ENCODE measurements at regions not wholly inside any gene's neighbourhood (a gene's known extent, or its start where the extent isn't known, plus 50 kb on each side); places are given as distances from the start of the nearest gene placed in this dataset.

DNA sequence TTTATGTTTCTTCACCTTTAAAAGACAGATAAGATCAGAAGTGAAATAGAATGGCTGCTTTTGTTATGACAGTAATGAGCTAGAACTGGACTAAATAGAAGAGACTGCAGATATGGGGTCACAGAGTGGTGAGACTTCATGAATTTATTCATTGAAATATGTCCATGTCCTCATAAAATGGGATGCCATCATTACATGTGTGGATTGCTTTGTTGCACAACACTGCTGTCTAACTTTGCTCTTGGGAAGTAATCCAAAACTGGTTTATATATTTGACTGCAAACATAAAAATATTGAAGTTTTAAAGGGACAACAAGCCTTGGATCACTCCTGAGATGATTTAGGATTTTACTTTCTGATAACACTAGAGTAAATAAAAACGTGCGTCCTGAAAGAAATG lies 209.2 kb upstream of the FAT4 start:
- ATAC-seq, result no peak
- TF ChIP-seq, protein P1, sequence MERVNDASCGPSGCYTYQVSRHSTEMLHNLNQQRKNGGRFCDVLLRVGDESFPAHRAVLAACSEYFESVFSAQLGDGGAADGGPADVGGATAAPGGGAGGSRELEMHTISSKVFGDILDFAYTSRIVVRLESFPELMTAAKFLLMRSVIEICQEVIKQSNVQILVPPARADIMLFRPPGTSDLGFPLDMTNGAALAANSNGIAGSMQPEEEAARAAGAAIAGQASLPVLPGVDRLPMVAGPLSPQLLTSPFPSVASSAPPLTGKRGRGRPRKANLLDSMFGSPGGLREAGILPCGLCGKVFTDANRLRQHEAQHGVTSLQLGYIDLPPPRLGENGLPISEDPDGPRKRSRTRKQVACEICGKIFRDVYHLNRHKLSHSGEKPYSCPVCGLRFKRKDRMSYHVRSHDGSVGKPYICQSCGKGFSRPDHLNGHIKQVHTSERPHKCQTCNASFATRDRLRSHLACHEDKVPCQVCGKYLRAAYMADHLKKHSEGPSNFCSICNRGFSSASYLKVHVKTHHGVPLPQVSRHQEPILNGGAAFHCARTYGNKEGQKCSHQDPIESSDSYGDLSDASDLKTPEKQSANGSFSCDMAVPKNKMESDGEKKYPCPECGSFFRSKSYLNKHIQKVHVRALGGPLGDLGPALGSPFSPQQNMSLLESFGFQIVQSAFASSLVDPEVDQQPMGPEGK (CRISPR knock-in tag; IDR thresholded peaks at IDR 0.05; ENCODE audit: borderline replicate concordance), result no peak
- peak; percentile 39 for TF ChIP-seq ISL1 (CRISPR knock-in tag; IDR thresholded peaks at IDR 0.05)

DNA sequence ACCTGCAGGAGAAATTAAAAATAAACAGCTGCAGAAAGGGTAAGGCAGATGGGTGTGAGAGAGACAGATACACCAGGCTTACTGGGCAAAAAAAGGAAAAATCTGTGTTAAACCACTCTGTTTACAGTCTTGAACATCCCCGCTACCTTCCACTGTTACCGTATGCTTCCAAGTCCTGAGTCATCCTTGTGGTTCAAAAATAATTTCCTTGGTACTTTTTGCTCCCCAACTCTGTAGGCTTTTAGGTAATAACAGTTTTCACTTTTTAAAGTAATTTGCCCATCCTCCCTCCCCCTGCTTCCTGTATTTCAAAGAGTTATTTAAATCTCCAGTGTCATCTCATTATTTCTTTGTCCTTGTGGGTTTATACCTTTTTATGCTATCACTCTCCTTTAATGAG lies 210.1 kb upstream of the FAT4 start:
- peak; percentile 71 for ATAC-seq
- TF ChIP-seq, protein P2, sequence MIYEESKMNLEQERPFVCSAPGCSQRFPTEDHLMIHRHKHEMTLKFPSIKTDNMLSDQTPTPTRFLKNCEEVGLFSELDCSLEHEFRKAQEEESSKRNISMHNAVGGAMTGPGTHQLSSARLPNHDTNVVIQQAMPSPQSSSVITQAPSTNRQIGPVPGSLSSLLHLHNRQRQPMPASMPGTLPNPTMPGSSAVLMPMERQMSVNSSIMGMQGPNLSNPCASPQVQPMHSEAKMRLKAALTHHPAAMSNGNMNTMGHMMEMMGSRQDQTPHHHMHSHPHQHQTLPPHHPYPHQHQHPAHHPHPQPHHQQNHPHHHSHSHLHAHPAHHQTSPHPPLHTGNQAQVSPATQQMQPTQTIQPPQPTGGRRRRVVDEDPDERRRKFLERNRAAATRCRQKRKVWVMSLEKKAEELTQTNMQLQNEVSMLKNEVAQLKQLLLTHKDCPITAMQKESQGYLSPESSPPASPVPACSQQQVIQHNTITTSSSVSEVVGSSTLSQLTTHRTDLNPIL (CRISPR knock-in tag; IDR thresholded peaks at IDR 0.05; ENCODE audit: low read depth), result no peak
- TF ChIP-seq CSDC2 (CRISPR knock-in tag; IDR thresholded peaks at IDR 0.05), result no peak
- no peak for TF ChIP-seq PPARA (CRISPR knock-in tag; IDR thresholded peaks at IDR 0.05; ENCODE audit: borderline replicate concordance)
- TF ChIP-seq GLIS3 (CRISPR knock-in tag; IDR thresholded peaks at IDR 0.05), result no peak
- TF ChIP-seq, protein P3, sequence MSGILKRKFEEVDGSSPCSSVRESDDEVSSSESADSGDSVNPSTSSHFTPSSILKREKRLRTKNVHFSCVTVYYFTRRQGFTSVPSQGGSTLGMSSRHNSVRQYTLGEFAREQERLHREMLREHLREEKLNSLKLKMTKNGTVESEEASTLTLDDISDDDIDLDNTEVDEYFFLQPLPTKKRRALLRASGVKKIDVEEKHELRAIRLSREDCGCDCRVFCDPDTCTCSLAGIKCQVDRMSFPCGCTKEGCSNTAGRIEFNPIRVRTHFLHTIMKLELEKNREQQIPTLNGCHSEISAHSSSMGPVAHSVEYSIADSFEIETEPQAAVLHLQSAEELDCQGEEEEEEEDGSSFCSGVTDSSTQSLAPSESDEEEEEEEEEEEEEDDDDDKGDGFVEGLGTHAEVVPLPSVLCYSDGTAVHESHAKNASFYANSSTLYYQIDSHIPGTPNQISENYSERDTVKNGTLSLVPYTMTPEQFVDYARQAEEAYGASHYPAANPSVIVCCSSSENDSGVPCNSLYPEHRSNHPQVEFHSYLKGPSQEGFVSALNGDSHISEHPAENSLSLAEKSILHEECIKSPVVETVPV (CRISPR knock-in tag; IDR thresholded peaks at IDR 0.05), result no peak
- TF ChIP-seq ARNTL (CRISPR knock-in tag; IDR thresholded peaks at IDR 0.05; ENCODE audit: borderline replicate concordance, low read depth), result no peak
- TF ChIP-seq, protein P1 (CRISPR knock-in tag; IDR thresholded peaks at IDR 0.05; ENCODE audit: borderline replicate concordance), result no peak
- TF ChIP-seq ZC3H10 (CRISPR knock-in tag; IDR thresholded peaks at IDR 0.05), result no peak

DNA sequence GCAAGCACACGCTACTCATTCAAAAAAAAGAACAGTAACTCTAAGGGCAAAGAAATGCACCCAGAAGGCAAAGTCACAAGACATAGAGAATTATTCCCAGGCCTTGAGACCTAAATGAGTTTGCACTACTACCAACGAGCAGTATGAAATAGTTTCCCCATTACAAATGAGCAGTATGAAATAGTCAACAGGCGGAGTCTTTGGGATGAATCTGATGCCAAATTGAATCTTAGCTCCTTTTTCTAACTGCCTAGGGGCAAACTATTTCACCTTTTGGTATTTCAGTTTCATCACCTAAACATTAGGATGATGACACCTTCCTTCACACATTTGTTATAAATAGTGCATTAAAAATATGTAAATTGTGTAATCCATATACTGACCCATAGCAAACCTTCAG lies 213.0 kb upstream of the FAT4 start:
- TF ChIP-seq ZC3H10 (CRISPR knock-in tag; IDR thresholded peaks at IDR 0.05) (no peak), ZNF565 (CRISPR knock-in tag; conservative IDR thresholded peaks at IDR 0.05; ENCODE audit: low read depth) (no peak), ARNTL (CRISPR knock-in tag; IDR thresholded peaks at IDR 0.05; ENCODE audit: borderline replicate concordance, low read depth) (no peak), TOX (CRISPR knock-in tag; IDR thresholded peaks at IDR 0.05; ENCODE audit: borderline replicate concordance) (no peak), ZFP30 (CRISPR knock-in tag; IDR thresholded peaks at IDR 0.05) (no peak), RARB (CRISPR knock-in tag; IDR thresholded peaks at IDR 0.05) (no peak)
- TF ChIP-seq, protein P3 (CRISPR knock-in tag; IDR thresholded peaks at IDR 0.05), result no peak
- TF ChIP-seq, protein P2 (CRISPR knock-in tag; IDR thresholded peaks at IDR 0.05; ENCODE audit: low read depth), result no peak
- TF ChIP-seq, protein P4, sequence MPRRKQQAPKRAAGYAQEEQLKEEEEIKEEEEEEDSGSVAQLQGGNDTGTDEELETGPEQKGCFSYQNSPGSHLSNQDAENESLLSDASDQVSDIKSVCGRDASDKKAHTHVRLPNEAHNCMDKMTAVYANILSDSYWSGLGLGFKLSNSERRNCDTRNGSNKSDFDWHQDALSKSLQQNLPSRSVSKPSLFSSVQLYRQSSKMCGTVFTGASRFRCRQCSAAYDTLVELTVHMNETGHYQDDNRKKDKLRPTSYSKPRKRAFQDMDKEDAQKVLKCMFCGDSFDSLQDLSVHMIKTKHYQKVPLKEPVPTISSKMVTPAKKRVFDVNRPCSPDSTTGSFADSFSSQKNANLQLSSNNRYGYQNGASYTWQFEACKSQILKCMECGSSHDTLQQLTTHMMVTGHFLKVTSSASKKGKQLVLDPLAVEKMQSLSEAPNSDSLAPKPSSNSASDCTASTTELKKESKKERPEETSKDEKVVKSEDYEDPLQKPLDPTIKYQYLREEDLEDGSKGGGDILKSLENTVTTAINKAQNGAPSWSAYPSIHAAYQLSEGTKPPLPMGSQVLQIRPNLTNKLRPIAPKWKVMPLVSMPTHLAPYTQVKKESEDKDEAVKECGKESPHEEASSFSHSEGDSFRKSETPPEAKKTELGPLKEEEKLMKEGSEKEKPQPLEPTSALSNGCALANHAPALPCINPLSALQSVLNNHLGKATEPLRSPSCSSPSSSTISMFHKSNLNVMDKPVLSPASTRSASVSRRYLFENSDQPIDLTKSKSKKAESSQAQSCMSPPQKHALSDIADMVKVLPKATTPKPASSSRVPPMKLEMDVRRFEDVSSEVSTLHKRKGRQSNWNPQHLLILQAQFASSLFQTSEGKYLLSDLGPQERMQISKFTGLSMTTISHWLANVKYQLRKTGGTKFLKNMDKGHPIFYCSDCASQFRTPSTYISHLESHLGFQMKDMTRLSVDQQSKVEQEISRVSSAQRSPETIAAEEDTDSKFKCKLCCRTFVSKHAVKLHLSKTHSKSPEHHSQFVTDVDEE (CRISPR knock-in tag; IDR thresholded peaks at IDR 0.05), result no peak
- no peak for ATAC-seq
